Upper lobe of left lung (tissue), 6 donors: ENCODE measurements at regions not wholly inside any gene's neighbourhood (a gene's known extent, or its start where the extent isn't known, plus 50 kb on each side); places are given as distances from the start of the nearest gene placed in this dataset.

Source experiments
- ATAC-seq, 2 donors: fragments of 200-7000 bp; cut with Tn5 transposase; one replicate each; pipeline ENCODE4 v1.9.1; 2022; ENCODE audit warnings: mild to moderate bottlenecking in 2 of 2, moderate library complexity in 2 of 2; ENCODE audit not compliant: low FRiP score in 2 of 2
- DNase-seq, 2 donors: peaks; one replicate each; pipeline ENCODE4 v3.0.0-alpha.2; 2019 to 2020
- H3K27ac ChIP-seq, 4 donors: fragments of 200-600 bp; sonication (generic); one replicate each; pipeline ENCODE4 v1.5.1; 2016 to 2019
- H3K27me3 ChIP-seq, 4 donors: fragments of 200-600 bp; sonication (generic); one replicate each; pipeline ENCODE4 v1.5.1; 2017 to 2019
- H3K36me3 ChIP-seq, 4 donors: fragments of 200-600 bp; sonication (generic); one replicate each; pipeline ENCODE4 v1.5.1; 2016 to 2019
- H3K4me1 ChIP-seq, 4 donors: fragments of 200-600 bp; sonication (generic); one replicate each; pipeline ENCODE4 v1.5.1; 2018 to 2019
- H3K4me3 ChIP-seq, 4 donors: fragments of 200-600 bp; sonication (generic); one replicate each; pipeline ENCODE4 v1.5.1; 2017 to 2019; ENCODE audit warnings: mild to moderate bottlenecking in 2 of 4, moderate library complexity in 1 of 4
- H3K9me3 ChIP-seq, 4 donors: fragments of 200-600 bp; sonication (generic); one replicate each; pipeline ENCODE4 v1.5.1; 2018 to 2019
- CTCF ChIP-seq, 6 experiments: fragments of 450-650 bp in 4 of 6; fragments of 200-600 bp in 2 of 6; sonication (generic) in 2 of 6; IDR thresholded peaks; one replicate each; pipeline ENCODE4 v1.5.1; 2016 to 2019; ENCODE audit warnings: antibody characterized with exemption in 6 of 6
- EP300 ChIP-seq, 4 donors: sonication (generic); formaldehyde crosslinking; IDR thresholded peaks; one replicate each; pipeline ENCODE4 v1.5.1; 2017; ENCODE audit warnings: antibody characterized with exemption in 4 of 4, control low read depth in 2 of 4
- POLR2A ChIP-seq, 4 donors: fragments of 450-650 bp; IDR thresholded peaks; one replicate each; pipeline ENCODE4 v1.5.1; 2016 to 2017; ENCODE audit warnings: antibody characterized with exemption in 4 of 4, mild to moderate bottlenecking in 2 of 4
- POLR2AphosphoS5 ChIP-seq, 2 donors: sonication (generic); formaldehyde crosslinking; IDR thresholded peaks; one replicate each; pipeline ENCODE4 v1.5.1; 2017; ENCODE audit warnings: antibody characterized with exemption in 2 of 2
- WGBS, 2 donors: methylation state at CpG; one replicate each; pipeline ENCODE4 v1.1.5; 2017 to 2018; 5-methylcytosine and 5-hydroxymethylcytosine counted together
- donor health status: DM: no; HTN: no; CAD: no; lungs with moderate emphysema.
- donor health status: DM: no; HTN: yes; CAD: no; lungs with severe emphysema.

GRCh38 chr22:47279746-47280145, 517.3 kb downstream of the TBC1D22A start:
- Histone ChIP-seq H3K36me3 (no peaks in the 10 kb centered on the region), H3K4me1 (peaks cover 0 to 5% (median 3%) of the 10 kb centered on the region in 4 donors), H3K4me3 (no peak overlapping the region), H3K27me3 (no peaks in the 10 kb centered on the region), H3K27ac (no peak overlapping the region), H3K9me3 (no peaks in the 10 kb centered on the region)
- TF ChIP-seq EP300 (IDR thresholded peaks at IDR 0.05): no peak
- no peak for TF ChIP-seq POLR2A (IDR thresholded peaks at IDR 0.05)
- TF ChIP-seq CTCF (IDR thresholded peaks at IDR 0.05): no peak
- no peak for TF ChIP-seq POLR2AphosphoS5 (IDR thresholded peaks at IDR 0.05)
- WGBS, 2 donors: 63 to 68% methylated on average over 11 of the region's 11 CpGs
- ATAC-seq: no peak
- no peak for DNase-seq

GRCh38 chr22:47279337-47279736, 516.9 kb downstream of the TBC1D22A start:
- DNase-seq: no peak
- Histone ChIP-seq H3K4me3 (no peak overlapping the region), H3K36me3 (no peaks in the 10 kb centered on the region), H3K27me3 (no peaks in the 10 kb centered on the region), H3K27ac (no peak overlapping the region), H3K4me1 (peaks cover 0 to 5% (median 3%) of the 10 kb centered on the region in 4 donors), H3K9me3 (no peaks in the 10 kb centered on the region)
- TF ChIP-seq POLR2AphosphoS5 (IDR thresholded peaks at IDR 0.05) (no peak), EP300 (IDR thresholded peaks at IDR 0.05) (no peak), CTCF (IDR thresholded peaks at IDR 0.05) (no peak), POLR2A (IDR thresholded peaks at IDR 0.05) (no peak)
- 81 to 91% methylated on average over 6 to 8 of the region's 8 CpGs for WGBS, 2 donors
- ATAC-seq: no peak

GRCh38 chr22:47278655-47279054, 516.2 kb downstream of the TBC1D22A start:
- Histone ChIP-seq H3K4me1 (peaks cover 0 to 5% (median 3%) of the 10 kb centered on the region in 4 donors), H3K9me3 (no peaks in the 10 kb centered on the region), H3K36me3 (no peaks in the 10 kb centered on the region), H3K27me3 (no peaks in the 10 kb centered on the region), H3K4me3 (no peak overlapping the region), H3K27ac (no peak overlapping the region)
- ATAC-seq (no peak), DNase-seq (no peak)
- TF ChIP-seq POLR2AphosphoS5 (IDR thresholded peaks at IDR 0.05) (no peak), CTCF (IDR thresholded peaks at IDR 0.05) (no peak), EP300 (IDR thresholded peaks at IDR 0.05) (no peak), POLR2A (IDR thresholded peaks at IDR 0.05) (no peak)
- 80 to 89% methylated on average over 7 to 12 of the region's 12 CpGs for WGBS, 2 donors

GRCh38 chr22:47277531-47277930, 515.1 kb downstream of the TBC1D22A start:
- no peak for DNase-seq
- Histone ChIP-seq H3K4me1 (peaks cover 0 to 5% (median 3%) of the 10 kb centered on the region in 4 donors), H3K36me3 (no peaks in the 10 kb centered on the region), H3K9me3 (no peaks in the 10 kb centered on the region), H3K4me3 (no peak overlapping the region), H3K27me3 (no peaks in the 10 kb centered on the region), H3K27ac (no peak overlapping the region)
- 88 to 93% methylated on average over 9 of the region's 9 CpGs for whole genome bisulfite sequencing, 2 donors
- ATAC-seq: no peak
- TF ChIP-seq CTCF (IDR thresholded peaks at IDR 0.05) (no peak), POLR2AphosphoS5 (IDR thresholded peaks at IDR 0.05) (no peak), POLR2A (IDR thresholded peaks at IDR 0.05) (no peak), EP300 (IDR thresholded peaks at IDR 0.05) (no peak)

- Histone ChIP-seq H3K4me1 (peaks cover 0 to 5% (median 3%) of the 10 kb centered on the region in 4 donors), H3K9me3 (no peaks in the 10 kb centered on the region), H3K27ac (no peak overlapping the region), H3K4me3 (no peak overlapping the region), H3K36me3 (no peaks in the 10 kb centered on the region), H3K27me3 (no peaks in the 10 kb centered on the region)
- ATAC-seq: no peak
- DNase-seq: peak in 1 of 2 donors; percentile 54
- TF ChIP-seq EP300 (IDR thresholded peaks at IDR 0.05) (no peak), POLR2A (IDR thresholded peaks at IDR 0.05) (no peak), CTCF (IDR thresholded peaks at IDR 0.05) (no peak), POLR2AphosphoS5 (IDR thresholded peaks at IDR 0.05) (no peak)
- 85 to 91% methylated on average over 5 to 9 of the region's 13 CpGs for WGBS, 2 donors
Measured at GRCh38 chr22:47276991-47277390, 514.5 kb downstream of the TBC1D22A start.
